Activated T-helper 2 cell treated with anti-CD3 and anti-CD28 coated beads, Interferon-gamma antibody, Interleukin-2, Interleukin-4, amounts not matched to agents 10 μg/mL and 5 μg/mL and 100 μg/mL, durations not matched to agents 14 hours and 24 hours and 36 hours (primary cell): ENCODE measurements at regions not wholly inside any gene's neighbourhood (a gene's known extent, or its start where the extent isn't known, plus 50 kb on each side); places are given as distances from the start of the nearest gene placed in this dataset.
"Not testable (repeated sequence)": the region's sequence is repeated elsewhere in the genome, so short reads cannot be mapped to it uniquely, and the experiment has no call there.

Experiments
- DNase-seq: peaks from one replicate; pipeline ENCODE4 v3.0.0; 2021; ENCODE audit warnings: low spot score
- H3K27ac Mint-ChIP-seq: one replicate; pipeline ENCODE4 v1.8.0; 2021; ENCODE audit warnings: mixed read lengths
- H3K27me3 Mint-ChIP-seq: one replicate; pipeline ENCODE4 v1.8.0; 2021; ENCODE audit warnings: low read depth, mixed read lengths
- H3K36me3 Mint-ChIP-seq: one replicate; pipeline ENCODE4 v1.8.0; 2021; ENCODE audit warnings: low read depth, mixed read lengths
- H3K4me1 Mint-ChIP-seq: one replicate; pipeline ENCODE4 v1.8.0; 2021; ENCODE audit warnings: low read depth, mixed read lengths
- H3K4me3 Mint-ChIP-seq: one replicate; pipeline ENCODE4 v1.8.0; 2021; ENCODE audit warnings: low read depth, mild to moderate bottlenecking, moderate library complexity, mixed read lengths
- H3K9me3 Mint-ChIP-seq: one replicate; pipeline ENCODE4 v1.8.0; 2021; ENCODE audit warnings: mixed read lengths
- intact Hi-C: fragments of 100-400 bp; cut with micrococcal nuclease; formaldehyde crosslinking; loops from one replicate; pipeline ENCODE4 v1.15.1; 2023

DNA sequence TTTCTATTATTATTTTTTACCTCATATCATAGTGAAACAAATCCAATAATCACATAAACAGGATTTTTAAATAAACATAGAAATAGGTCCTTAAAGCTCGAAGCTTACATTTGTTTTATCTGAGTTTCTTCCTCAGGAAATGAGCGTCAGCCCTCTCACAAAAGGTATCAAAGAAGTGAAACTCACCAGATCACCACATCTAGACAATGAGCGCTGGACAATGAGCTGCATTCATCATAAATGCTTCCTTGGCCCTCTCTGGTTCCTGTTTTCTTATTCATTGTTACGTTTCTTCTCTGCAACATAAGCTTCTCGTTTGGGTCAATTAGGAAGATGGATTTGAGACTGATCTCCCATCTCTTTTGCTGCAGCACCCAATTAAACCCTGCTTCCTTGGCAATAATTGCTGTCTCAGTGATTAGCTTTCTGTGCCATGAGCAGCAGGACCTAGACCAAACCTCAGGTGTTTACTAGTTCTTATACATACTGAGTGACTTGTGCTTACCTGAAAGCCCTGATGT, 649.9 kb upstream of the LUZP2 start:
- Mint-ChIP-seq H3K36me3 (no peaks in the 10 kb centered on the region), H3K4me3 (no peak overlapping the region), H3K9me3 (peaks cover 17% of the 10 kb centered on the region), H3K4me1 (no peaks in the 10 kb centered on the region), H3K27me3 (no peaks in the 10 kb centered on the region), H3K27ac (no peak overlapping the region)
- intact Hi-C loops = no loop called here
- DNase-seq = no peak

DNA sequence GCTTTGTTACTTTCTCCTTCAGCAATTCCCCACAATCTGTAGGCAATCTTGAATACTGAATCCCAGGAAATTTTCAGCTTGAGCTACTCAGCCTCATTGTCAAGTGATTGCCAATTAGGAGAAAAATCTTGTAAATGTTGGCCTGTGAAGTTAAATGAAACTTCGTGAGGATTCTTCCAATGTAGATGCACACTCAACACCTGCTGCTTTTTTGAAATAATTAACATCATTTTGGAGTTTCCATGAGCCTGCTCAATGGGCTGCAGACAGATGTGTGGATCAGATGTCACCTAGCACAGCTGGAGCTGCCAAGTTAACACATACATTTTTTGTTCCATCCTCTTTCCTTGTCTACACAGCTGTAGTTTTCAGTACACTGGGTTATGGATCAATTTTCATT, 645.6 kb upstream of the LUZP2 start:
- Mint-ChIP-seq H3K27ac (no peak overlapping the region), H3K36me3 (no peaks in the 10 kb centered on the region), H3K4me3 (no peak overlapping the region), H3K27me3 (no peaks in the 10 kb centered on the region), H3K4me1 (no peaks in the 10 kb centered on the region), H3K9me3 (peaks cover 3% of the 10 kb centered on the region)
- intact Hi-C loops = no loop called here
- no peak for DNase-seq

DNA sequence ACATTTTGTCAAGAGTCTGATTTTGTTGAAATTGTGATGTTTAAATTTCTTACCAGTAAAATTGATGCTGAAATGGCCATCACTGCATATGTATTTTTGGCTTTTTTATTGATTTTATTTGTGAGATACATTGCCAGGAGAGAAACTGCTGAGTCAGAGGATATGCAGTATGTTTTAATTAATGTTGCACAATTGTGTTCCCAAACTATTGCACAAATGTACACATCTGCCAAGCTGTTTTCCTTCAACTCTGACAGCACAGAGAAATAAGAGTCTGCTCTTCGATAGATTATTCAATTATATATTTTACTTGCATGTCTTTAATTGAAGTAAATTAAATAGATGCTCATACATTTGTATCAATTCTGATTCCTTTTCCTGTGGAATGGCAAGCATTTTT, 640.2 kb upstream of the LUZP2 start:
- intact Hi-C loops = no loop called here
- Mint-ChIP-seq H3K27me3 (no peaks in the 10 kb centered on the region), H3K4me3 (no peak overlapping the region), H3K4me1 (no peaks in the 10 kb centered on the region), H3K36me3 (no peaks in the 10 kb centered on the region), H3K27ac (no peak overlapping the region), H3K9me3 (peaks cover 5% of the 10 kb centered on the region)
- no peak for DNase-seq

DNA sequence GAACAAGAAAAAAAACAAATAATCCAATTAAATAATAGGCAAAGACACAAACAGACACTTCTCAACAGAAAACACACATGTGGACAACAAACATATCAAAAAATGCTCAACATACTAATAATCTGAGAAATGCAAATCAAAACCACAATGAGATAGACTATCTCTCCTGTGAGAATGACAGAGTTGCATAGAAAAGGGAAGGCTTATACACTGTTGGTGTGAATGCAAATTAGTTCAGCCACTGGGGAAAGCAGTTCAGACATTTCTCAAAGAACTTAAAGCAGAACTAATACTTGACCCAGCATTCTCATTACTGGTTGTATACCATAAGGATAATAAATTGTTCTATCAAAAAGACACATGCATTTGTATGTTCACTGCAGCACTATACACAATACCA, 637.8 kb upstream of the LUZP2 start:
- Mint-ChIP-seq H3K4me1 (no peaks in the 10 kb centered on the region), H3K27ac (no peak overlapping the region), H3K27me3 (no peaks in the 10 kb centered on the region), H3K4me3 (no peak overlapping the region), H3K9me3 (peaks cover 18% of the 10 kb centered on the region), H3K36me3 (no peaks in the 10 kb centered on the region)
- intact Hi-C loops = no loop called here
- no peak for DNase-seq

DNA sequence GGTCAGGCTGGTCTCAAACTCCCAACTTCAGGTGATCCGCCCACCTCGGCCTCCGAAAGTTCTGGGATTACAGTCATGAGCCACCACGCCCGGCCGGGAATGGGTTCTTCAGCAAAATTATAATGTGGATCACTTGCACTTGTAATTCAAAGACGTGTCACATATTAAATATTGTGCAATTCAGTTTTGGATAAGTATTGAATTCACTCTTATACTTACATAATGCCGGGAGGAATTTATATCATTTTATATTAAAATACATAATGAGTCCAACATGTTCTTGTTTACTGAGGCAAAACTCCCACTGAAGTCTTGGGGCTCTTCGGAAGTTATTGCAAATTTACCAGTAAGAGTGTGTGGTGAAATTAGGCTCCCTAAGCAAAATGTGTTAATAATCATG, 635.2 kb upstream of the LUZP2 start:
- no peaks in the 10 kb centered on the region for H3K27me3 Mint-ChIP-seq
- intact Hi-C loops = no loop called here
- H3K36me3 Mint-ChIP-seq = no peaks in the 10 kb centered on the region
- no peak for DNase-seq
- H3K27ac Mint-ChIP-seq = no peak overlapping the region
- H3K9me3 Mint-ChIP-seq = peaks cover 18% of the 10 kb centered on the region
- no peak overlapping the region for H3K4me3 Mint-ChIP-seq
- no peaks in the 10 kb centered on the region for H3K4me1 Mint-ChIP-seq

DNA sequence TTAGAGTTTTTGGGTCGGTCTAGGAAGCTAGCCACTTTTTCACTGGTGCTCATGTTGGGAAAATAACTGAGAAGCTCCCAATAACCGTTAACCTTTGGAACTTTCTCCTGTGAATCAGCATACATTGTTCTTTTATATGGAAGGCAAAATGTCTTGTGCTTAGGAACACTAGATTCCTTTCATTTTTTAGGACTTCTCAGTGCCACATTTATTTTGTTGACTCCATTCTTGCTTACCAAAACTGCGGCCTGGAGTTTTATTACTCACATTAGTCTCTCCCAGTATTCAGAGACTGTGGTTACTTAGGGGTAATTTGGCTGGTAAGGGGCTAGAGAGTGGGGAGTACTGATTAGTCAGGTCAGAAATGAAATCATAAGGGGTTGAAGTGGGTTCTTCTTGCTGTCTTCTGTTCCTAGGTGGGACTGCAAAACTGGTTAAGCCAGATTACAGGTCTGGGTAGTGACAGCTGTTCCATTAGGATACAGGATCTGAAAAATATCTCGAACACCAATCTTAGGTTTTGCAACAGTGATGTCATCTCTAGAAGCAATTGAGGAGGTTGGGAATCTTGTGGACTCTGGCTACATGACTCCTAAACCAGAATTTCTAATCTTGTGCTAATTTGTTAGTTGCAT, 631.4 kb upstream of the LUZP2 start:
- intact Hi-C loops = no loop called here
- H3K27me3 Mint-ChIP-seq = no peaks in the 10 kb centered on the region
- H3K27ac Mint-ChIP-seq = no peak overlapping the region
- no peaks in the 10 kb centered on the region for H3K4me1 Mint-ChIP-seq
- H3K9me3 Mint-ChIP-seq = peaks cover 29% of the 10 kb centered on the region
- no peaks in the 10 kb centered on the region for H3K36me3 Mint-ChIP-seq
- H3K4me3 Mint-ChIP-seq = no peak overlapping the region
- no peak for DNase-seq

DNA sequence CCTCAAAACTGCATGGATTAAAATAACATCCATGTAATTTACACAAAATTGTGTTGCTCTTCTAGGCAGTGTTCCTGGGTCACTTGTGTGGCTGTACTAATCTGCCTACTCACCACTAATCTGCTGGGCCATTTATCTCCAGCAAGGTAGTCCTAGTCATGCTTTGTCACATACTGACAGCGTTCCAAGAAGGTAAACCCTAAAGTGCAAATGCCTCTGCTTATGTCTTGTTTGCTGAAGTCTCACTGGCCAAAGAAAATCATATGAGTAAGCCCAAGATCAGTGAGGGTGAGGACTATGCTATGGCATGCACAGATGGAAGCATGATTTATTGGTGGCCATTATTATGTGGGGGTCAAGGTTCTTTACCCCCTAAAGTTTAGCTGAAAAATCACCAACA, 630.2 kb upstream of the LUZP2 start:
- no peak overlapping the region for H3K27ac Mint-ChIP-seq
- no peaks in the 10 kb centered on the region for H3K27me3 Mint-ChIP-seq
- peaks cover 33% of the 10 kb centered on the region for H3K9me3 Mint-ChIP-seq
- intact Hi-C loops = no loop called here
- no peaks in the 10 kb centered on the region for H3K4me1 Mint-ChIP-seq
- no peak for DNase-seq
- H3K36me3 Mint-ChIP-seq = no peaks in the 10 kb centered on the region
- H3K4me3 Mint-ChIP-seq = no peak overlapping the region

DNA sequence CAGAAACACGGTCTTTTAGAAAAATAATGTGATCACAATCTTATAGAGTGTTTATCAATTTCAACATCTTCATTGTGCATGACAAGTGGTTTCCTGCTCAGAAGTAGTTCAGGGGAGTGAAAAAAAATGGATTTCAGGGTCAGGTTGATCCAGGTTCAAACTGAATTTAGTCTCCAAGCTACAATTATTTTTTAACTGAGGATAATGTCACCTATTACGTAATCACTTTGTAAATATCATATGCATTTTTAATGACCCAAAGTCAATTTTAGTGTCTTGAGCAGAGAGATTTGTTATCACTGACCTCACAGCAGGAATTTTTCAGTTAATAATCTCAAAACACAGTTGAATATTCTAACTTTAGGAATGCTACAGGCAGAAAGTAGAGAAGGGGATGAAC, 627.2 kb upstream of the LUZP2 start:
- intact Hi-C loops = no loop called here
- Mint-ChIP-seq H3K27ac (no peak overlapping the region), H3K36me3 (no peaks in the 10 kb centered on the region), H3K4me3 (no peak overlapping the region), H3K4me1 (no peaks in the 10 kb centered on the region), H3K9me3 (peaks cover 25% of the 10 kb centered on the region), H3K27me3 (no peaks in the 10 kb centered on the region)
- no peak for DNase-seq

DNA sequence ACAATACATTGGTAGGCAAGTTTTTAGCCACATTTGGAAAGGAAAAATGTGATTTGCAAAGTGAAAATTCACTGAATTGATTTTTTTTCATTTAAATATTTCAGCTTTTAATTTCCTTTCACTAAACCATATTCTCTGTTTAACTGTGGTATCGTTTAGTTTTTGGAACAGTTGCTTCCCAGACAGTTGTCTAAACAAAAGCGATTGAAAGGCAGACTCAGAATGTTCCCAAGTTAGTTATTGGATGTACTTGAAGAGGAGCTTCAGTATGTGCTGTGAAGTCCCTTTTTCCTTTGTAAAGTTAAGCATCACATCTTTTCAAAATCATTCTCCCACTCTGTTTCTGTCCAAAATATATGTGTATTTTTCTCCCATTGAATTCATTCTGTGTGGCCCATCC, 623.4 kb upstream of the LUZP2 start:
- no peak for DNase-seq
- Mint-ChIP-seq H3K27me3 (no peaks in the 10 kb centered on the region), H3K27ac (no peak overlapping the region), H3K4me1 (no peaks in the 10 kb centered on the region), H3K9me3 (peaks cover 33% of the 10 kb centered on the region), H3K36me3 (no peaks in the 10 kb centered on the region), H3K4me3 (no peak overlapping the region)
- intact Hi-C loops = no loop called here

DNA sequence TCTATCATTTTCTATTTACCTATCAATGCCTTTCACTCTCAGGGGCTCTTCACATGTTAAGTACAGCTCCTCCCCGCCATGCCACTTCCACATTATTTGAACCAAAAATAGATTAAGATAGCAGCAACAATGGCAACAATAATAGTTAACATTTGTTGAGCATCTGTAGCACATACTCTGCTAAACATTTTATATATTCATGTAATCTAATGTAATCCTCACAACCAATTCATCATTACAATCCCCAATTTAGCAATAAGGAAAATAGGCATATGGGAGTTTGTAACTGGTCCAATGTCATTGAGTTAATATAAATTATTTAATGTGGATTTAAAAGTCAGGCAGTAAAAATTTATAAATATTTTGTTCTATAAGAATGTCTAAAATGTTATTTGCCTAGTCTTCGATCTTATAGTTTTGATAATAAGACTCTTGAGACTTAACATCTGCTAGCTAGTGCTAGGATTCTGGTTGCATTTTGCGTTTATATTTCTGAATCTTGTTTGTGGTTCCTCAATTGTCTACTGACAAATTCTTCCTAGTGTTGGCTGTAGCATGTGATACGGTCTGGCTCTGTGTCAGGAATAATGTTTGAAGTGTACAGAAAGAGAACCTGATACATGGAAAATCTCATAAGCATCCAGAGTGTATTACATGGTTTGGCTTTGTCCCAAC, 621.5 kb upstream of the LUZP2 start:
- no peak for DNase-seq
- no peak overlapping the region for H3K4me3 Mint-ChIP-seq
- H3K36me3 Mint-ChIP-seq = no peaks in the 10 kb centered on the region
- intact Hi-C loops = no loop called here
- H3K4me1 Mint-ChIP-seq = no peaks in the 10 kb centered on the region
- H3K27ac Mint-ChIP-seq = no peak overlapping the region
- no peaks in the 10 kb centered on the region for H3K27me3 Mint-ChIP-seq
- H3K9me3 Mint-ChIP-seq = peaks cover 29% of the 10 kb centered on the region

DNA sequence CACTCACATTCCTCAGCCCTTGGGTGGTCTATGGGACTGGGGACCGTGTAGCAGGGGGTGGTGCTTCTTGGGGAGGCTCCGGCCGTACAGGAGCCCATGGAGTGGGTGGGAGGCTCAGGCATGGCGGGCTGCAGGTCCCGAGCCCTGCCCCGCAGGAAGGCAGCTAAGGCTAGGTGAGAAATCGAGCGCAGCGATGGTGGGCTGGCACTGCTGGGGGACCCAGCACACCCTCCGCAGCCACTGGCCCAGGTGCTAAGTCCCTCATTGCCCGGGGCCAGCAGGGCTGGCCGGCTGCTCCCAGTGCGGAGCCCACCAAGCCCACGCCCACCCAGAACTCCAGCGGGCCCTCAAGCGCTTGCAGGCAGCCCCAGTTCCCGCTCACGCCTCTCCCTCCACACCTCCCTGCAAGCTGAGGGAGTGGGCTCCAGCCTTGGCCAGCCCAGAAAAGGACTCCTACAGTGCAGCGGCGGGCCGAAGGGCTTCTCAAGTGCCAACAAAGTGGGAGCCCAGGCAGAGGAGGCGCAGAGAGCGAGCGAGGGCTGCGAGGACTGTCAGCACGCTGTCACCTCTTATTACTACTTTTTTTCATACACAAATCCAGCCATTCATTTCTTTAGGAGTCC, 613.3 kb upstream of the LUZP2 start:
- H3K27ac Mint-ChIP-seq, H3K4me1 Mint-ChIP-seq, intact Hi-C loops, H3K4me3 Mint-ChIP-seq, DNase-seq, H3K27me3 Mint-ChIP-seq, H3K36me3 Mint-ChIP-seq: not testable (repeated sequence)
- H3K9me3 Mint-ChIP-seq = peaks cover 13% of the 10 kb centered on the region

DNA sequence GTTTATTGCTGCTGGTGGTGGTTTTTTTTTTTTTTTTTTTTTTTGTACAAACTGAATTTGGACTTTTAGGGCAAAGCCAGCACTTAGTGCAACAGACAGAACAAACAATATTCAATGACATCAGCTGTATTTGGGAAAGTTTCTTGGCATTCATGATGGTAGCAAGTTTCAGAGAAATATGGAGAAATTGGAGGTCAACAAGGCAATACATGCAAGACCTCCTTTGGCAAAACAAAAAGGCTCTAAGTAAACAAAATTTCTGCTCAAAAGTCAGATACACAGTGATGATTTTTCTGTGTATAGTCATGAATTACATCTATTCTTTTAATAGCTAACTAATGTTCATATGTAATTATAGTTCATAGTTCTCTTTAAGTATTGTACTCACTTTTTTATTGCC, 612.5 kb upstream of the LUZP2 start:
- DNase-seq = no peak
- Mint-ChIP-seq H3K36me3 (no peaks in the 10 kb centered on the region), H3K9me3 (peaks cover 13% of the 10 kb centered on the region), H3K4me3 (no peak overlapping the region), H3K27me3 (no peaks in the 10 kb centered on the region), H3K4me1 (no peaks in the 10 kb centered on the region), H3K27ac (no peak overlapping the region)
- intact Hi-C loops = no loop called here

DNA sequence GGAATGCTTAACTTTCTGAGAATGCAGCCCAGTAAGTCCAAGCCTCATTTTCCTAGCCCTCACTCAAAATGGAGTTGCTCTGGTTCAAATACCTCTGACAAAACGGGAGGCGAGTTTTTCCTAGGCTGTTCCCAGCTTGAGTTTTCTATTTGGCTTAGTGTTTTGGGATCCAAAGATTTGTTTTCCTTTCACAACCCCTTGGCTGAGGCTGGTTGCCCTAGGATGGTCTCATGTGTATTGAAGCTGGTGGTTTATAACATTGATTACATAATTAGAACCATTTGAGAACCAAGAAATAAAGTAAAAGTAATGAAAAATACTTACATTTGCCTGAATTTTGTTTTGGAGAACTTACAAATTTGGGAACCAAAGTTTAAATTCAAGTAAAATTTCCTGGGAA, 611.1 kb upstream of the LUZP2 start:
- Mint-ChIP-seq H3K9me3 (peaks cover 13% of the 10 kb centered on the region), H3K36me3 (no peaks in the 10 kb centered on the region), H3K4me1 (no peaks in the 10 kb centered on the region), H3K27me3 (no peaks in the 10 kb centered on the region), H3K27ac (no peak overlapping the region), H3K4me3 (no peak overlapping the region)
- no peak for DNase-seq
- intact Hi-C loops = no loop called here
